ENCODE measurements at regions not wholly inside any gene's neighbourhood (a gene's known extent, or its start where the extent isn't known, plus 50 kb on each side); places are given as distances from the start of the nearest gene placed in this dataset.
"Not testable (repeated sequence)": the region's sequence is repeated elsewhere in the genome, so short reads cannot be mapped to it uniquely, and the experiment has no call there.

GRCh38 chr4:111045992-111046391 is 423.1 kb upstream of the PITX2 start:
- no peak for DNase-seq

GRCh38 chr4:111046811-111047210 is 423.9 kb upstream of the PITX2 start:
- no peak for DNase-seq

- no peak for DNase-seq
Observed at GRCh38 chr4:111048316-111048715, 425.4 kb upstream of the PITX2 start.

GRCh38 chr4:111064342-111064993 is 441.6 kb upstream of the PITX2 start:
- no peak for DNase-seq

GRCh38 chr4:111066001-111066400 is 443.1 kb upstream of the PITX2 start:
- no peak for DNase-seq

- DNase-seq, result no peak
Observed at GRCh38 chr4:111066447-111066846, 443.6 kb upstream of the PITX2 start.

- no peak for DNase-seq
Observed at GRCh38 chr4:111066887-111067286, 444.0 kb upstream of the PITX2 start.

- DNase-seq, result no peak
Observed at GRCh38 chr4:111068883-111069282, 446.0 kb upstream of the PITX2 start.

- no peak for DNase-seq
Observed at GRCh38 chr4:111070390-111070789, 447.5 kb upstream of the PITX2 start.

GRCh38 chr4:111074523-111075114 is 451.7 kb upstream of the PITX2 start:
- DNase-seq, result no peak

- DNase-seq, result not testable (repeated sequence)
Observed at GRCh38 chr4:111076299-111076698, 453.4 kb upstream of the PITX2 start.

GRCh38 chr4:111108153-111108552 is 485.3 kb upstream of the PITX2 start:
- DNase-seq, result no peak

- no peak for DNase-seq
Observed at GRCh38 chr4:111113591-111113990, 490.7 kb upstream of the PITX2 start.

GRCh38 chr4:111115881-111116280 is 493.0 kb upstream of the PITX2 start:
- no peak for DNase-seq

GRCh38 chr4:111120191-111120590 is 497.3 kb upstream of the PITX2 start:
- DNase-seq, result peak; percentile 20

GRCh38 chr4:111126340-111126739 is 503.5 kb upstream of the PITX2 start:
- no peak for DNase-seq

- no peak for DNase-seq
Observed at GRCh38 chr4:111127841-111128240, 505.0 kb upstream of the PITX2 start.

GRCh38 chr4:111128327-111128726 is 505.4 kb upstream of the PITX2 start:
- DNase-seq, result no peak

- DNase-seq, result no peak
Observed at GRCh38 chr4:111136438-111136837, 513.6 kb upstream of the PITX2 start.

- no peak for DNase-seq
Observed at GRCh38 chr4:111136967-111137366, 514.1 kb upstream of the PITX2 start.

- DNase-seq, result no peak
Observed at GRCh38 chr4:111143510-111143909, 520.6 kb upstream of the PITX2 start.

GRCh38 chr4:111154934-111155333 is 532.1 kb upstream of the PITX2 start:
- DNase-seq, result no peak

- not testable (repeated sequence) for DNase-seq
Observed at GRCh38 chr4:111164556-111164955, 541.7 kb upstream of the PITX2 start.

GRCh38 chr4:111174331-111174730 is 551.5 kb upstream of the PITX2 start:
- no peak for DNase-seq

- DNase-seq, result no peak
Observed at GRCh38 chr4:111178231-111178630, 555.4 kb upstream of the PITX2 start.

Data from hematopoietic multipotent progenitor cell treated with erythropoietin and hydrocortisone succinate and interleukin-3 and kit ligand, for 4 days (in vitro differentiated cells).